ENCODE measurements at regions not wholly inside any gene's neighbourhood (a gene's known extent, or its start where the extent isn't known, plus 50 kb on each side); places are given as distances from the start of the nearest gene placed in this dataset.
A peak's percentile ranks its signal among the peaks of the same experiment; 100 is the strongest.
"Not testable (repeated sequence)": the region's sequence is repeated elsewhere in the genome, so short reads cannot be mapped to it uniquely, and the experiment has no call there.

- DNase-seq (ENCODE audit: low read depth) = no peak
Measured at GRCh38 chr3:170657312-170657711, 71.4 kb upstream of the SLC7A14 start.

GRCh38 chr3:170656284-170656683, 70.4 kb upstream of the SLC7A14 start:
- peak; percentile 44 for DNase-seq (ENCODE audit: low read depth)

- no peak for DNase-seq (ENCODE audit: low read depth)
Measured at GRCh38 chr3:170653801-170654200, 67.9 kb upstream of the SLC7A14 start.

GRCh38 chr3:170651260-170651845, 65.5 kb upstream of the SLC7A14 start:
- no peak for DNase-seq (ENCODE audit: low read depth)

- not testable (repeated sequence) for DNase-seq (ENCODE audit: low read depth)
Measured at GRCh38 chr3:170650557-170650956, 64.7 kb upstream of the SLC7A14 start.

GRCh38 chr3:170644711-170645110, 58.8 kb upstream of the SLC7A14 start:
- peak; percentile 17 for DNase-seq (ENCODE audit: low read depth)

- no peak for DNase-seq (ENCODE audit: low read depth)
Measured at GRCh38 chr3:170643831-170644230, 58.0 kb upstream of the SLC7A14 start.

- no peak for DNase-seq (ENCODE audit: low read depth)
Measured at GRCh38 chr3:170642882-170643601, 57.2 kb upstream of the SLC7A14 start.

GRCh38 chr3:170641510-170642236, 55.8 kb upstream of the SLC7A14 start:
- peak; percentile 27 for DNase-seq (ENCODE audit: low read depth)

- DNase-seq (ENCODE audit: low read depth) = no peak
Measured at GRCh38 chr3:170640737-170641171, 54.9 kb upstream of the SLC7A14 start.

GRCh38 chr3:170638988-170639387, 53.1 kb upstream of the SLC7A14 start:
- no peak for DNase-seq (ENCODE audit: low read depth)

- no peak for DNase-seq (ENCODE audit: low read depth)
Measured at GRCh38 chr3:170637306-170637705, 51.4 kb upstream of the SLC7A14 start.

- DNase-seq (ENCODE audit: low read depth) = peak; percentile 57
Measured at GRCh38 chr3:170636400-170636973, 50.6 kb upstream of the SLC7A14 start.
